Caco-2 (cell line): ENCODE measurements at regions not wholly inside any gene's neighbourhood (a gene's known extent, or its start where the extent isn't known, plus 50 kb on each side); places are given as distances from the start of the nearest gene placed in this dataset.

Experiments
- BruUV-seq: library from RNA; stranded (reverse); fragments of 400-500 nt; replicated peaks from 2 replicates; lab custom pipeline; 2021; lab: Mats Ljungman, UMichigan
- CTCF ChIA-PET: fragments of 300-600 bp; sonication (Branson Sonifier 250); formaldehyde crosslinking; loops from one replicate; lab custom pipeline; 2022; ENCODE audit warnings: antibody characterized with exemption; lab: Charles Lee
- POLR2A ChIA-PET: fragments of 300-600 bp; sonication (Branson Sonifier 250); formaldehyde crosslinking; loops from one replicate; lab custom pipeline; 2022; ENCODE audit warnings: antibody characterized with exemption; lab: Charles Lee
- DNase-seq, 2 experiments: peaks; one replicate each; pipeline versions ENCODE4 v3.0.0 to v3.0.0-alpha.2; 2020 to 2022
- H3K27me3 ChIP-seq: replicated peaks from 2 replicates; pipeline ENCODE4 v1.6.0; 2011; ENCODE audit warnings: low read length; ENCODE audit not compliant: control insufficient read depth, insufficient read depth
- H3K36me3 ChIP-seq: 2 replicates; pipeline ENCODE4 v1.5.1; 2011; ENCODE audit warnings: low read length; ENCODE audit not compliant: control insufficient read depth, insufficient read depth
- H3K4me1 ChIP-seq: fragments of 250-450 bp; sonication (Bioruptor Pico); 2 replicates; pipeline ENCODE4 v1.5.1; 2020; ENCODE audit warnings: mild to moderate bottlenecking
- H3K4me3 ChIP-seq: 2 replicates; pipeline ENCODE4 v1.5.1; 2011; ENCODE audit warnings: low read depth, mild to moderate bottlenecking, control low read depth, low read length
- H3K9me3 ChIP-seq: fragments of 250-450 bp; sonication (Bioruptor Pico); 2 replicates; pipeline ENCODE4 v1.5.1; 2020; ENCODE audit warnings: mild to moderate bottlenecking, moderate library complexity
- H3K27ac Mint-ChIP-seq: one replicate; pipeline ENCODE4 v1.8.0; 2022; ENCODE audit warnings: mixed read lengths; ENCODE audit not compliant: unreplicated experiment
- H3K27me3 Mint-ChIP-seq: one replicate; pipeline ENCODE4 v1.8.0; 2022; ENCODE audit warnings: mixed read lengths; ENCODE audit not compliant: insufficient read depth, unreplicated experiment
- H3K36me3 Mint-ChIP-seq: one replicate; pipeline ENCODE4 v1.8.0; 2022; ENCODE audit warnings: mild to moderate bottlenecking, mixed read lengths; ENCODE audit not compliant: insufficient read depth, unreplicated experiment
- H3K4me1 Mint-ChIP-seq: one replicate; pipeline ENCODE4 v1.8.0; 2022; ENCODE audit warnings: low read depth, mixed read lengths; ENCODE audit not compliant: unreplicated experiment
- H3K4me3 Mint-ChIP-seq: one replicate; pipeline ENCODE4 v1.8.0; 2022; ENCODE audit warnings: mild to moderate bottlenecking, moderate library complexity, mixed read lengths; ENCODE audit not compliant: unreplicated experiment
- H3K9me3 Mint-ChIP-seq: one replicate; pipeline ENCODE4 v1.8.0; 2022; ENCODE audit warnings: mixed read lengths; ENCODE audit not compliant: unreplicated experiment
- CTCF ChIP-seq, 2 experiments: fragments of 200-600 bp in 1 of 2; IDR thresholded peaks; 1 replicate in 1 of 2; 2 replicates in 1 of 2; pipeline versions ENCODE4 v1.5.1 to v1.8.0; 2011 to 2022; ENCODE audit warnings: antibody characterized with exemption in 1 of 2, control low read depth in 1 of 2, inconsistent platforms in 1 of 2, low read depth in 1 of 2, low read length in 1 of 2, mild to moderate bottlenecking in 1 of 2, moderate library complexity in 1 of 2; ENCODE audit not compliant: insufficient read depth in 1 of 2, severe bottlenecking in 1 of 2, unreplicated experiment in 1 of 2
- intact Hi-C: fragments of 100-400 bp; cut with micrococcal nuclease; formaldehyde crosslinking; loops from one replicate; pipeline ENCODE4 v1.10.0; 2022; ENCODE audit not compliant: unreplicated experiment

GRCh38 chr5:156021866-156022265, 305.1 kb upstream of the SGCD start:
- no peak for DNase-seq
- POLR2A ChIA-PET, result no interaction called here
- no peak overlapping the region for H3K4me3 ChIP-seq
- no peak overlapping the region for H3K27ac Mint-ChIP-seq
- H3K27me3 ChIP-seq, result no peaks in the 10 kb centered on the region
- no peaks in the 10 kb centered on the region for H3K36me3 ChIP-seq
- CTCF ChIA-PET, result no interaction called here
- intact Hi-C loops, result no loop called here
- H3K9me3 ChIP-seq, result no peaks in the 10 kb centered on the region
- H3K36me3 Mint-ChIP-seq, result no peaks in the 10 kb centered on the region
- H3K9me3 Mint-ChIP-seq, result no peaks in the 10 kb centered on the region
- H3K4me3 Mint-ChIP-seq, result no peak overlapping the region
- H3K4me1 Mint-ChIP-seq, result peaks cover under 1% of the 10 kb centered on the region
- BruUV-seq, result no TSS peak
- no peaks in the 10 kb centered on the region for H3K27me3 Mint-ChIP-seq
- no peaks in the 10 kb centered on the region for H3K4me1 ChIP-seq
- TF ChIP-seq CTCF (IDR thresholded peaks at IDR 0.05; ENCODE audit: insufficient read depth in 1 of 2, low read depth in 1 of 2, low read length in 1 of 2, severe bottlenecking in 1 of 2, unreplicated experiment in 1 of 2), result no peak

GRCh38 chr5:156025656-156026055, 301.3 kb upstream of the SGCD start:
- Mint-ChIP-seq H3K27ac (no peak overlapping the region), H3K36me3 (no peaks in the 10 kb centered on the region), H3K4me1 (no peaks in the 10 kb centered on the region), H3K9me3 (no peaks in the 10 kb centered on the region), H3K27me3 (no peaks in the 10 kb centered on the region), H3K4me3 (no peak overlapping the region)
- intact Hi-C loops, result no loop called here
- POLR2A ChIA-PET, result no interaction called here
- BruUV-seq, result no TSS peak
- Histone ChIP-seq H3K36me3 (no peaks in the 10 kb centered on the region), H3K27me3 (no peaks in the 10 kb centered on the region), H3K4me1 (no peaks in the 10 kb centered on the region), H3K9me3 (no peaks in the 10 kb centered on the region), H3K4me3 (no peak overlapping the region)
- TF ChIP-seq CTCF (IDR thresholded peaks at IDR 0.05; ENCODE audit: insufficient read depth in 1 of 2, low read depth in 1 of 2, low read length in 1 of 2, severe bottlenecking in 1 of 2, unreplicated experiment in 1 of 2), result no peak
- no peak for DNase-seq
- CTCF ChIA-PET, result no interaction called here

GRCh38 chr5:156031181-156031580, 295.8 kb upstream of the SGCD start:
- no peak overlapping the region for H3K4me3 ChIP-seq
- no peak overlapping the region for H3K4me3 Mint-ChIP-seq
- ChIA-PET POLR2A (no interaction called here), CTCF (no interaction called here)
- intact Hi-C loops, result no loop called here
- no TSS peak for BruUV-seq
- no peaks in the 10 kb centered on the region for H3K27me3 Mint-ChIP-seq
- no peaks in the 10 kb centered on the region for H3K36me3 ChIP-seq
- no peak for TF ChIP-seq CTCF (IDR thresholded peaks at IDR 0.05; ENCODE audit: insufficient read depth in 1 of 2, low read depth in 1 of 2, low read length in 1 of 2, severe bottlenecking in 1 of 2, unreplicated experiment in 1 of 2)
- H3K9me3 Mint-ChIP-seq, result no peaks in the 10 kb centered on the region
- no peaks in the 10 kb centered on the region for H3K27me3 ChIP-seq
- H3K27ac Mint-ChIP-seq, result no peak overlapping the region
- no peaks in the 10 kb centered on the region for H3K36me3 Mint-ChIP-seq
- no peaks in the 10 kb centered on the region for H3K4me1 Mint-ChIP-seq
- H3K9me3 ChIP-seq, result no peaks in the 10 kb centered on the region
- no peak for DNase-seq
- no peaks in the 10 kb centered on the region for H3K4me1 ChIP-seq
